Skeletal muscle tissue (tissue), 3 donors: ENCODE measurements at regions not wholly inside any gene's neighbourhood (a gene's known extent, or its start where the extent isn't known, plus 50 kb on each side); places are given as distances from the start of the nearest gene placed in this dataset.

Source experiments
- H3K27ac ChIP-seq: one replicate; pipeline ENCODE4 v1.7.0; 2013; ENCODE audit warnings: mild to moderate bottlenecking, low read depth, low read length, inconsistent platforms
- H3K27me3 ChIP-seq, 3 donors: one replicate each; pipeline ENCODE4 v1.7.0; 2013; ENCODE audit warnings: low read length in 3 of 3; ENCODE audit not compliant: control insufficient read depth in 3 of 3, insufficient read depth in 3 of 3
- H3K36me3 ChIP-seq, 3 donors: one replicate each; pipeline ENCODE4 v1.7.0; 2013; ENCODE audit warnings: low read length in 3 of 3; ENCODE audit not compliant: control insufficient read depth in 3 of 3, insufficient read depth in 3 of 3
- H3K4me1 ChIP-seq, 3 donors: one replicate each; pipeline ENCODE4 v1.7.0; 2013; ENCODE audit warnings: low read length in 3 of 3, mild to moderate bottlenecking in 3 of 3; ENCODE audit not compliant: control insufficient read depth in 3 of 3, insufficient read depth in 3 of 3
- H3K4me3 ChIP-seq, 3 donors: one replicate each; pipeline ENCODE4 v1.7.0; 2013; ENCODE audit warnings: low read length in 3 of 3
- H3K9ac ChIP-seq, 3 donors: one replicate each; pipeline ENCODE4 v1.7.0; 2013; ENCODE audit warnings: low read length in 3 of 3, mild to moderate bottlenecking in 3 of 3, moderate library complexity in 2 of 3, low read depth in 1 of 3
- H3K9me3 ChIP-seq, 3 donors: one replicate each; pipeline ENCODE4 v1.7.0; 2013; ENCODE audit warnings: low read length in 3 of 3; ENCODE audit not compliant: control insufficient read depth in 3 of 3
- donor health status: Osteomylitis.

GRCh38 chr9:18398038-18398437 is 75.9 kb upstream of the ADAMTSL1 start:
- no peak overlapping the region for H3K27ac ChIP-seq
- H3K4me1 ChIP-seq = peaks cover 0 to 4% (median 2%) of the 10 kb centered on the region in 3 donors
- no peaks in the 10 kb centered on the region for H3K27me3 ChIP-seq
- no peaks in the 10 kb centered on the region for H3K36me3 ChIP-seq
- no peak overlapping the region for H3K9ac ChIP-seq
- H3K9me3 ChIP-seq = no peaks in the 10 kb centered on the region
- H3K4me3 ChIP-seq = no peak overlapping the region

- Histone ChIP-seq H3K9me3 (no peaks in the 10 kb centered on the region), H3K4me1 (no peaks in the 10 kb centered on the region), H3K27me3 (no peaks in the 10 kb centered on the region), H3K36me3 (no peaks in the 10 kb centered on the region), H3K27ac (no peak overlapping the region), H3K9ac (no peak overlapping the region), H3K4me3 (no peak overlapping the region)
These were observed 69.4 kb upstream of the ADAMTSL1 start for GRCh38 chr9:18404434-18405029.

- no peaks in the 10 kb centered on the region for H3K4me1 ChIP-seq
- H3K27me3 ChIP-seq = no peaks in the 10 kb centered on the region
- H3K27ac ChIP-seq = no peak overlapping the region
- no peaks in the 10 kb centered on the region for H3K9me3 ChIP-seq
- H3K9ac ChIP-seq = no peak overlapping the region
- no peaks in the 10 kb centered on the region for H3K36me3 ChIP-seq
- H3K4me3 ChIP-seq = no peak overlapping the region
These were observed 68.7 kb upstream of the ADAMTSL1 start for GRCh38 chr9:18405240-18405639.

- no peak overlapping the region for H3K4me3 ChIP-seq
These were observed 63.0 kb upstream of the ADAMTSL1 start for GRCh38 chr9:18410983-18411382.

GRCh38 chr9:18421391-18421790 is 52.6 kb upstream of the ADAMTSL1 start:
- Histone ChIP-seq H3K9me3 (no peaks in the 10 kb centered on the region), H3K27ac (no peak overlapping the region), H3K36me3 (no peaks in the 10 kb centered on the region), H3K9ac (no peak overlapping the region), H3K4me1 (no peaks in the 10 kb centered on the region), H3K27me3 (no peaks in the 10 kb centered on the region), H3K4me3 (no peak overlapping the region)

More at GRCh38 chr9:18410983-18411382, 63.0 kb upstream of the ADAMTSL1 start:
- no peaks in the 10 kb centered on the region for H3K27me3 ChIP-seq
- no peaks in the 10 kb centered on the region for H3K36me3 ChIP-seq
- no peak overlapping the region for H3K9ac ChIP-seq
- no peak overlapping the region for H3K27ac ChIP-seq
- H3K4me1 ChIP-seq = no peaks in the 10 kb centered on the region
- H3K9me3 ChIP-seq = no peaks in the 10 kb centered on the region

GRCh38 chr9:18422296-18423036 is 51.5 kb upstream of the ADAMTSL1 start:
- no peaks in the 10 kb centered on the region for H3K36me3 ChIP-seq
- H3K27me3 ChIP-seq = no peaks in the 10 kb centered on the region
- H3K9ac ChIP-seq = no peak overlapping the region
- H3K27ac ChIP-seq = no peak overlapping the region
- no peaks in the 10 kb centered on the region for H3K4me1 ChIP-seq
- H3K4me3 ChIP-seq = no peak overlapping the region
- H3K9me3 ChIP-seq = no peaks in the 10 kb centered on the region

- Histone ChIP-seq H3K9ac (no peak overlapping the region), H3K36me3 (no peaks in the 10 kb centered on the region), H3K4me1 (no peaks in the 10 kb centered on the region), H3K27ac (no peak overlapping the region), H3K9me3 (no peaks in the 10 kb centered on the region), H3K4me3 (no peak overlapping the region), H3K27me3 (no peaks in the 10 kb centered on the region)
These were observed 50.0 kb upstream of the ADAMTSL1 start for GRCh38 chr9:18423791-18424531.
